Urinary bladder (tissue), 3 donors: ENCODE measurements at regions not wholly inside any gene's neighbourhood (a gene's known extent, or its start where the extent isn't known, plus 50 kb on each side); places are given as distances from the start of the nearest gene placed in this dataset.
A peak's percentile ranks its signal among the peaks of the same experiment; 100 is the strongest.

ENCODE experiments used
- DNase-seq: peaks from one replicate; pipeline ENCODE4 v3.0.0-alpha.2; 2015; ENCODE audit errors: extremely low spot score
- H3K27ac ChIP-seq: one replicate; pipeline ENCODE4 v1.5.1; 2013; ENCODE audit warnings: low read depth, mild to moderate bottlenecking, moderate library complexity
- H3K36me3 ChIP-seq: one replicate; pipeline ENCODE4 v1.6.1; 2013; ENCODE audit warnings: mild to moderate bottlenecking, moderate library complexity; ENCODE audit not compliant: insufficient read depth
- H3K4me1 ChIP-seq: one replicate; pipeline ENCODE4 v1.6.1; 2013; ENCODE audit warnings: mild to moderate bottlenecking, moderate library complexity; ENCODE audit not compliant: insufficient read depth
- H3K4me3 ChIP-seq: one replicate; pipeline ENCODE4 v1.5.1; 2013; ENCODE audit warnings: low read depth, low read length
- WGBS: extraction: QIAGEN DNeasy Blood & Tissue Kit; methylation state at CpG from one replicate; pipeline ENCODE4 v1.1.7; 2013; 5-methylcytosine and 5-hydroxymethylcytosine counted together
- donor health status: healthy with polysubstance abuse.
- donor health status: healthy.

DNA sequence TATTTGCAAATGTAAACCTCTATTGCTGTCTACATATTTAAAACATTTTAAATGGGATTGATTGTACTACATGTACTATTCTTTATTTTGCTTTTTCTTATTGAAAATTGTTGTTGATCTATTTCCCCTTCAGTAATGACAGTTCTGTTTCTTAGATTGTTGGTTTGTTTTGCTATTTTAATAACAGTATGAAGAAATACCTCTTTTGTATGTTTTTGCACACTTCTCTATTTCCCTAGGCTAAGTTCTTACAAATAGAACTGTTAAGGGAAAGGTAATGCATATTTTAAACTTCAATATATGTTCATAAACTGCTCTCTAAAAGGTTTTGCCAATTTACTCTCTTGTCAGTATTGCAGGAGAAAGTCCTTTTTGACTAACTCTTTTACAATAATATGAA is 195.0 kb upstream of the PRPS1L1 start:
- H3K4me1 ChIP-seq, result no peaks in the 10 kb centered on the region

DNA sequence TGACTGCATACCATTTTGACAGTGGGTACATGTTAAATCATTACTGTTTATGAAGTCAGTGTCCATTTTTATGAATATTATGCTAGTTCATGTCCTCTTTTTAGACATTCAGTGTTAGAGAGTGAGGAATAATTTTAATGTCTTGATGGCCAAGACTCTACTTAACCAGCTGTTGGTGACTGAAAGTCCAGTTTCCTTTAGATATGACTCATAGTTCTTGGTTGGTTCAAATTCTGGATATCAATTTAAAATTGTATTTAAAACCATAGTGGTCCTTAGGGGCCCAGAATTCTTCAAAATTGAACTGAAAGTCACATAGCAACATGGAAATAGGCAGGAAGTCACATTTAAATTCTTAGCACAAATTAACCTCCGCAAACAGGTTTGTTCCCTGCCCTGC is 196.5 kb upstream of the PRPS1L1 start:
- H3K4me1 ChIP-seq, result no peaks in the 10 kb centered on the region
- peak overlapping the region; percentile 2 for H3K27ac ChIP-seq
- peaks cover 2% of the 10 kb centered on the region for H3K36me3 ChIP-seq
- no peak overlapping the region for H3K4me3 ChIP-seq
- no peak for DNase-seq
- 99% methylated on average over 1 of the region's 1 CpG for WGBS

More for the DNA sequence above, 195.0 kb upstream of the PRPS1L1 start:
- H3K36me3 ChIP-seq, result peaks cover 2% of the 10 kb centered on the region
- H3K4me3 ChIP-seq, result no peak overlapping the region
- DNase-seq, result no peak
- no peak overlapping the region for H3K27ac ChIP-seq

DNA sequence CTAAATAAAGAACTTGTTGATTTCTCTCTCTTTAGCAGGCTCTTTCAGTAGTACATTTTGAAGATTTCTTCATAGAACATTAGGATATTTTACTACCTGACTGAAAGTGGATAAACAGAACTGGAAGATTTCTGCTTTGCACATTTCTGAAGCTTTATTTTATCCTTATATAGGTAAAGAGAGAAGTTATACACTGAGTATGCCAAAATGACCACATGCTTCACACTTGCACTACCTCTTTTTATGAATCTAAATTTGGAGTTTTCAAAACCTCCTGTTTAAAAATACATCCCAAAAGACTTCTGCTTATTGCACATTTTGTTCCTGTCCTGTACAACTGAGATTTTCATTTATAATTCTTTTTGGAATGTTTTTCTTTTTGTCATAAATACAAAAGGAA is 197.4 kb upstream of the PRPS1L1 start:
- H3K27ac ChIP-seq, result no peak overlapping the region
- DNase-seq, result no peak
- H3K4me3 ChIP-seq, result no peak overlapping the region
- H3K4me1 ChIP-seq, result no peaks in the 10 kb centered on the region
- peaks cover 2% of the 10 kb centered on the region for H3K36me3 ChIP-seq

DNA sequence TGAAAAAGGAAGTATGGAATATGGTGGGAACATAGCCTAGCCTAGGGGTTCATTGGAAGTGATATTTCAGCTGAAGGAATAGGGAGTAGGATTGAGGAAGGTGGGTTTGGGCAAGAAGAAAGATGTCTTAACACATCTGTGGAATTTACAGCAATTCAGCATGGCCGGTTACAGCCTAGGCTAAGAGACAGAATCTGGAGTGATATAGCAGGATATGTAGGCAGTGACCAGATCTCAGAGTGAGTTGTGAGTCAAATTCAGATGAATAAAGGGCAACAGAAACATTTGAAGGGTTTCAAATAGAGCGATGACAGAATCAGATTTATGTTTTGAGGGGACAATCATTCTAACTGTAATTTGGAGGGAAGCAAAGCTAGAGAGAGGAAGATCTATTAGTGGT is 199.0 kb upstream of the PRPS1L1 start:
- Histone ChIP-seq H3K36me3 (peaks cover 2% of the 10 kb centered on the region), H3K27ac (no peak overlapping the region), H3K4me1 (no peaks in the 10 kb centered on the region), H3K4me3 (no peak overlapping the region)
- DNase-seq, result no peak
- WGBS, result 92% methylated on average over 2 of the region's 2 CpGs

DNA sequence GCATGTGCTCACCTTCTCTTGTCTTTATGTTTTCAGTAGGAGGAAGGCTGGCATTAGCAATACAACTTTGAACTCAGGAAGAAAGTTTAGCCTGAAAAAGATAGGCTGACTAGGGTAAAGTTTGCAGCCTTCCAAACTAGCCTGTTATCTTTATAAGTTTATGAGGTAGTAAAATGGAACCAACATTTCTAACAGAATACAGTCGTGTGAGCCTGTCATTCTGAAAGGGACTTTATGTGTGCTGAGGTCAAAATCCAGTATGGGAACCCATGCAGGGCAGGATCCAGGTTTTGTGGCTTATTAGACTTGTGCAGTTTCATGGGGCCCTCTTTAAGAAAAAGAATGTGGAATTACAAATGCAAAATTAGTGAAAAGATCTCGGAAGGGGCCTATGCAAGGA is 201.0 kb upstream of the PRPS1L1 start:
- 62% methylated on average over 2 of the region's 2 CpGs for WGBS
- H3K4me1 ChIP-seq, result no peaks in the 10 kb centered on the region
- peaks cover 2% of the 10 kb centered on the region for H3K36me3 ChIP-seq
- no peak overlapping the region for H3K4me3 ChIP-seq
- no peak overlapping the region for H3K27ac ChIP-seq
- DNase-seq, result no peak

DNA sequence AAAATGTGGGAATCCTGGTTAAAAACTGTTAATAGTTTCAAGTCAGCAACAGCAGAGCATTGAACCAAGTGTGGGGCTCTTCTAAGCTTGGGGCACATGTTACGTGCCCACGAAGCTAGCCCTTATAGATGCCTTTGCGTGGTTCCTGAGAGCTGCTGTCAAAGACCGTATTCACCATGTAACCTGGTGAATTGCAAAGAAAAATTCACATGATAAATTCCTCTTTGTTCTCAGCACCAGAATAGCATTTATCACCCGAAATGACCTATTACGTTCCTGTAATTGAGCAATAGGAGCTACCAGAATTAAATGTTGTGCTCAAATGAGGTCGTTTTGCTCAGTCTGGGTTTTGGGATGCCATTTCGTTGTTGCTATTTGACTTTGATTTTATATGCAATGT is 202.6 kb upstream of the PRPS1L1 start:
- no peak for DNase-seq
- Histone ChIP-seq H3K27ac (no peak overlapping the region), H3K36me3 (peaks cover 2% of the 10 kb centered on the region), H3K4me3 (no peak overlapping the region), H3K4me1 (no peaks in the 10 kb centered on the region)
- 87% methylated on average over 8 of the region's 8 CpGs for WGBS

DNA sequence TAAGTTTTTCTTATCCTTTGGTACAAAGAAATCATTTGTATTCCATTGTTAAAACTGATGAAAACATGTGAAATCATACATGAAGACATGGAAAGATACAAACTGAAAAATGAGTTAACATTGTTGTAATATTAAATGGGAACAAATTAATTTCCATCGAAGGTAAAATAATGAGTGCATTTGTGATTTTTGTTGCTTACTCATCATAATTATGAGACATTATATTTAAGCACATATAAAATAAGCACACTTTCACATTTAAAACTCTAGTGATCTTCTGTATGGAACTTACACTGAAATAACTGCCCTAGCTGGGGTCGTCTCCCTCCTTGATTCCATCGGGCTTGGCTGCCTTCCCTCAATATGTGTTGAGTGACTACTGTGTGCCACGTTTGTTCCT is 204.2 kb upstream of the PRPS1L1 start:
- WGBS, result 90% methylated on average over 4 of the region's 4 CpGs
- DNase-seq, result no peak
- Histone ChIP-seq H3K4me1 (no peaks in the 10 kb centered on the region), H3K4me3 (no peak overlapping the region), H3K27ac (no peak overlapping the region), H3K36me3 (no peaks in the 10 kb centered on the region)

DNA sequence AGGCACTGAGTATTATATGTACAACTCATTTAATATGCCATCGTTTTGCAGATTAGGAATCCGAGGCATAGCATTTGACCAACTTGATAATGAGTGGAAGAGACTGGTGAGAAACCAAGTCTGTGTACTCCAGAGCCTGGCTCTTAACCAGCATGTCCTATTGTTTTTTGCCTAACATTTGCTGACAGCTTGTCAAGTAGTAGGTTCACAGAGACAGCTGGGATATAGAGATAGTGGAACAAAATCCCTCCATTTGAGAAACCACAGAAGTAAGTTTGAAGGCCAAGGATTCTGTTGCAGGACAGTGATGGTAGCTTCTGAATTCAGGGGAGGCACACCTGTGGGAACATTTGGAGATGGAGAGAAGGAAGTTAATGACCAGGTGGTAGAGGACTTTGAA is 206.9 kb upstream of the PRPS1L1 start:
- H3K36me3 ChIP-seq, result no peaks in the 10 kb centered on the region
- no peak for DNase-seq
- no peaks in the 10 kb centered on the region for H3K4me1 ChIP-seq
- H3K4me3 ChIP-seq, result no peak overlapping the region
- H3K27ac ChIP-seq, result no peak overlapping the region
- WGBS, result 93% methylated on average over 2 of the region's 2 CpGs

DNA sequence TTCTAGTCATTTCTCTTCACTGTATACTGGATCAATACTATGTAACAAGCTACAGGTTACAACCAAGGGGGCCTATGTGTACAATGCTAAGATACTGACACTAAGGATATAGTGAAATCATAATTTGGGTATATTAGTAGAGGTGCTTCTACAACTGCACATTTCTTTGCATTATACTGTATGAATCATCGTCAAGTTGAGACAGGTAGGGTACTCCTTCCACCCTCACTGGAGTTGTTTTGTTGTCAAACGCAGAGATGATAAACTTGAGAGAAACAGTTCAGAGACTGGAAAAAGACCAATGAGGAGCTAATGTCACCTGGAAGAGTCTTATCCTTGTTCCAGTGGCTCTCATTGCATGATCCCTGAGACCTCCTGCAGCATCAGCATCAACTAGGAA is 208.2 kb upstream of the PRPS1L1 start:
- no peak for DNase-seq
- no peak overlapping the region for H3K4me3 ChIP-seq
- no peaks in the 10 kb centered on the region for H3K4me1 ChIP-seq
- WGBS, result 92% methylated on average over 2 of the region's 2 CpGs
- no peak overlapping the region for H3K27ac ChIP-seq
- H3K36me3 ChIP-seq, result no peaks in the 10 kb centered on the region

DNA sequence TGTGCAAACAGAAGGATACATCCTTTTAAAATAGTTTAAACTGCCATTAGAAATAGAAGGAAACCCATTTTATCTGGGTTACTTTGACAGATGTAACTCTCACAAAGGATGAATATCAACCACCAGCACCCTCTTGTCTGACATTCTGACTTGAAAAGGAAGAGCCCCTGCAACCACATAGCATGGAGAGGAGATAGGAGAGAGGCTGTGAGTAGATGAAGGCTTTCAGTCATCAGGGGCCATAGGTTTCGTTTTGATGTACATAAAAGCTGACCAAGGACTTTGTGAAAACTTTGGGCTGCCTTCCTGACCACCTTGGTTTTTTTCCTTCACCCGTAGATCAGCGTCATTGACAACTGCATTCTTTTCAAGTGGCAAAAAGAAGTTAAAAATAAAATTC is 211.6 kb upstream of the PRPS1L1 start:
- Histone ChIP-seq H3K27ac (no peak overlapping the region), H3K4me3 (no peak overlapping the region), H3K36me3 (no peaks in the 10 kb centered on the region), H3K4me1 (no peaks in the 10 kb centered on the region)
- no peak for DNase-seq
- 52% methylated on average over 3 of the region's 3 CpGs for WGBS

DNA sequence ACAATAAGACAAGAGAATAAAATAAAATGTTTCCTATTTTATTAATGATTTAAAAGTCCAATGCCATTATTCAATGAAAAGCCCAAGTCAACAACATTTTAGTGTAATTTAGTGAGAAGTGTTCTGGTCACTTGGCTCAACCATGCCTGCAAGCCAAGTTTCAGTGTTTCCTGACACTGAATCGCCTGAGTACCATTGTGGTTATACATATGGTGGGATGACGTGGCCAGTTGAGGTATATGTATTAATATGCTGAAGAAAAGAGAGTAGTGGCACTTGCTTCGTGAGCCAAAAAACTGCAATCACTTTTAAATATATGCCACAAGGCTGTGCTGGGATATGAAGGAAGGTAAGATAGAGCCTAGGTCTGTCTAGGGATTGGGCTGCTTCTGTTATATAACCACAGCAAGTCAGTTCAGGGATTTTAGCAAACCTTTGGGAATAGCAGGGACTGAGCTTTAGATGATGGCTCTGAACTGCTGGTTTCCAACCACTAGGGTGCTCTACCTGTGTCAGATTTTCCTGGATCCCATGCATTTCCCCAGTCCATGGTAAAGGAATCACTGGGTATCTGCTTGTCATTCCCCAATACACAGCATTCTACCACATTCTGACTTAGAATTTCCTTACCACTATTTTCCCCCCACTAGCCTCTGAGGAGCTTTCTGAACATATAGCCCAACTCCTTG is 214.0 kb upstream of the PRPS1L1 start:
- Histone ChIP-seq H3K36me3 (no peaks in the 10 kb centered on the region), H3K27ac (no peak overlapping the region), H3K4me3 (no peak overlapping the region), H3K4me1 (no peaks in the 10 kb centered on the region)
- 92% methylated on average over 3 of the region's 3 CpGs for WGBS
- no peak for DNase-seq

DNA sequence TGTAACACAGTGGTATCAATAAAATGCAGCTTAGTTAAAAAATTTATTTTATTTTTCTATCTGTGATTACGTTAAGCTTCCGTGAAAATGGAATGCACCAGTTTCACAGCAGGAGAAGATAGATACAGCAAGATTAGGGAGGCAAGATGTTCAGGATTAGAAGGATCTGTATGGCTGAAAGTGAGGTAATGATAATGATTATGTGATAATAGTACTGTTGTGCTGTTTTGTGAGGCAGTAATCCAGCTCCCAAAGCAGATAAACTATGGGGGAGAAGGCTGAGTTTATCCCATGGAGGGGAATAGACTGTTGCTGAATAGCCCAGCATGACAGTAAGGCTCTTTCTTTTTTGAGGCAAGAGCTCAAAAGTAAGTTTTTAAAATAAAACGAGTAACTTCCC is 216.1 kb upstream of the PRPS1L1 start:
- no peaks in the 10 kb centered on the region for H3K36me3 ChIP-seq

DNA sequence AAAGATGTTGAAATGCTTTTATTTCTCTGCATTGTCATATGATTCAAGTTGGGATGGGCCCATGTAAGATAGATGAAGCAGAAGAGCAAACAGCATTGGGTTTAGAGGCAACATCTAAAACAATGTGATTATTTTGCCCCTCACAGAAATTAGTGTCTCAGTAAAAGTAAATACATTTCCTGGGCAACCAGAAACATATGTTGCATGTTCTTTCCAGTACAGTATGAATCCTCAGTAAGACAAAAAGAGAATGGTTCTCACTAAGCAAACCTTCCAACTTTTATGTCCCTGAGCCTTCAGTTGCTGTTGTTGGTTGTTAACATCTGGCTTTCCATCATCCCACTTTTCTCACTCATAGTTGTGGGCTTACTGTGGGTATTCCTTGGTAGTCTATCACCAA is 222.5 kb upstream of the PRPS1L1 start:
- no peaks in the 10 kb centered on the region for H3K4me1 ChIP-seq
- no peak overlapping the region for H3K27ac ChIP-seq
- no peak overlapping the region for H3K4me3 ChIP-seq
- DNase-seq, result no peak
- no peaks in the 10 kb centered on the region for H3K36me3 ChIP-seq

More for the DNA sequence above, 216.1 kb upstream of the PRPS1L1 start:
- Histone ChIP-seq H3K27ac (no peak overlapping the region), H3K4me3 (no peak overlapping the region), H3K4me1 (no peaks in the 10 kb centered on the region)
- DNase-seq, result no peak
- 71% methylated on average over 3 of the region's 3 CpGs for WGBS

DNA sequence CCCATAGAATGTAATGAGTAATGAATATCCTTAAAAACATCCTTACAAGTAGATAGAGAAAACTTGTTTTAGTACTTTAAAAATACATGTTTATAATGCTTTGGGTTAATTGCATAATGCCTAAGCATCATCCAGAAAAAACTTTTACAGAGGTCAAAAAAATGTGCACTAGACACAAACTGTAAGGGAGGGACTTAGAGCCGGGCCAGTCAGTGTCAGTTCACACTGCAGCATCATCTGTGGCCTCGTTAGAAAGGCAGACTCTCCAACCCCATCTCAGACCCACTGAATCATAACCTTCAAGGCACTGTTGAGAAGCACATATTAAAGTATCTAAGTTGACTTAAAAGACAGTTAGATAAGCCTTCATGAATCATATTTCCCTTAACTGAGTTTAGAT is 230.1 kb upstream of the PRPS1L1 start:
- Histone ChIP-seq H3K4me3 (no peak overlapping the region), H3K27ac (no peak overlapping the region), H3K4me1 (no peaks in the 10 kb centered on the region), H3K36me3 (no peaks in the 10 kb centered on the region)
- DNase-seq, result no peak
- WGBS, result 30% methylated on average over 2 of the region's 2 CpGs

DNA sequence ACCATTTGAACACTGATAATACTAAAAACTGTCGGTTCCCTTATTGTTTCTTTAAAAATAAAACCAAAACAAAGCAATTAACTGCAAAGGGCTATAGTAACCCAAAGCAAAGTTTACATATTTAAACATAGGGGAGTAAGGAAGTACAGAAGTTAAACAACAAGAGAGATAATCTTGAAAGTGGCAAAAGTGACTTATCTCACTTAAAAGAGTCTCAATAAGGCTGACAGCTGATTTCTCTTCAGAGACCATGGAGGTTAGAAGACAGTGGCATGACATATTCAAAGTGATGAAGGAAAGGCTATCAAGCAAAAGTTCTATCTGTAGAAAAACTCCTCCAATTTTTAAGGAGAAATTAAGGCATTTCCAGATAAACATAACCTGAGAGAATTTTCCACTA is 233.5 kb upstream of the HDAC9 start:
- no peak overlapping the region for H3K4me3 ChIP-seq
- 86% methylated on average over 1 of the region's 1 CpG for WGBS
- H3K4me1 ChIP-seq, result no peaks in the 10 kb centered on the region
- DNase-seq, result no peak
- H3K36me3 ChIP-seq, result no peaks in the 10 kb centered on the region
- no peak overlapping the region for H3K27ac ChIP-seq
